A549 (cell line): ENCODE measurements at regions not wholly inside any gene's neighbourhood (a gene's known extent, or its start where the extent isn't known, plus 50 kb on each side); places are given as distances from the start of the nearest gene placed in this dataset.

Source experiments
- ATAC-seq, 2 experiments: fragments of 200-7000 bp in 1 of 2; fragments of >200 bp in 1 of 2; cut with Nextera tagmentation in 1 of 2; cut with Tn5 transposase in 1 of 2; 3 replicates each; pipeline versions ENCODE4 v1.8.0 to v1.9.1; 2018 to 2020; ENCODE audit warnings: mild to moderate bottlenecking in 1 of 2, moderate library complexity in 1 of 2
- CTCF ChIA-PET: fragments of 300-600 bp; sonication (Branson Sonifier 250); formaldehyde crosslinking; extraction: SDS; loops from one replicate; lab custom pipeline; 2021; ENCODE audit warnings: antibody characterized with exemption, inconsistent platforms; lab: Yijun Ruan, JAX
- POLR2A ChIA-PET: fragments of 350-600 bp; formaldehyde crosslinking; extraction: SDS; loops from one replicate; lab custom pipeline; 2021; ENCODE audit warnings: antibody characterized with exemption, inconsistent platforms; lab: Yijun Ruan, JAX
- DNase-seq, 2 experiments: peaks; one replicate each; pipeline versions ENCODE4 v3.0.0 to v3.0.0-alpha.2; 2011 to 2016; ENCODE audit warnings: low read depth in 1 of 2, low spot score in 1 of 2
- FAIRE-seq: peaks from 2 replicates; lab custom pipeline; 2011; peaks lifted over from hg19 to GRCh38; lab: Jason Lieb, UNC
- H3K27ac ChIP-seq, 2 experiments: fragments of >200 bp; sonication (Bioruptor Twin); formaldehyde crosslinking; 3 replicates each; pipeline ENCODE4 v1.5.1; 2016 to 2017
- H3K4me1 ChIP-seq: fragments of >200 bp; sonication (Bioruptor Twin); formaldehyde crosslinking; 3 replicates; pipeline ENCODE4 v1.6.1; 2016
- H3K4me2 ChIP-seq: fragments of >200 bp; sonication (Bioruptor Twin); formaldehyde crosslinking; 3 replicates; pipeline ENCODE4 v1.6.1; 2016
- H3K4me3 ChIP-seq: fragments of >200 bp; sonication (Bioruptor Twin); formaldehyde crosslinking; 3 replicates; pipeline ENCODE4 v1.5.1; 2016
- H3K9me3 ChIP-seq: fragments of >200 bp; sonication (Bioruptor Twin); formaldehyde crosslinking; 3 replicates; pipeline ENCODE4 v1.6.1; 2016
- BHLHE40 ChIP-seq: IDR thresholded peaks from 2 replicates; pipeline ENCODE4 v1.6.1; 2012; ENCODE audit warnings: low read depth, low read length, inconsistent platforms
- CBX2 ChIP-seq: fragments of 200-600 bp; sonication (generic); IDR thresholded peaks from 2 replicates; pipeline ENCODE4 v1.6.1; 2016; ENCODE audit warnings: low read depth, mild to moderate bottlenecking, borderline replicate concordance
- CBX8 ChIP-seq: fragments of 200-600 bp; sonication (generic); IDR thresholded peaks from 2 replicates; pipeline ENCODE4 v1.6.1; 2016
- CHD2 ChIP-seq: fragments of 150-350 bp; IDR thresholded peaks from 2 replicates; pipeline ENCODE4 v1.6.1; 2014; ENCODE audit warnings: low read length; ENCODE audit not compliant: partially characterized antibody
- CHD4 ChIP-seq: fragments of 200-600 bp; sonication (generic); IDR thresholded peaks from 2 replicates; pipeline ENCODE4 v1.6.1; 2016; ENCODE audit warnings: antibody characterized with exemption, mild to moderate bottlenecking, borderline replicate concordance
- CTCF ChIP-seq: fragments of >200 bp; sonication (Bioruptor Twin); formaldehyde crosslinking; IDR thresholded peaks from 3 replicates; pipeline ENCODE4 v1.5.1; 2016
- EHMT2 ChIP-seq: fragments of 200-600 bp; sonication (generic); IDR thresholded peaks from 2 replicates; pipeline ENCODE4 v1.6.1; 2016; ENCODE audit warnings: antibody characterized with exemption, low read depth, mild to moderate bottlenecking, moderate library complexity
- EP300 ChIP-seq, 2 experiments: fragments of >200 bp; sonication (Bioruptor Twin); formaldehyde crosslinking; IDR thresholded peaks; 2 replicates in 1 of 2; 3 replicates in 1 of 2; pipeline ENCODE4 v1.6.1; 2016 to 2017
- FOSB ChIP-seq: fragments of 250-450 bp; sonication (Bioruptor Pico); IDR thresholded peaks from 2 replicates; pipeline ENCODE4 v1.5.0; 2020; ENCODE audit warnings: mild to moderate bottlenecking, moderate library complexity
- GATA3 ChIP-seq: IDR thresholded peaks from 2 replicates; pipeline ENCODE4 v1.6.1; 2012; ENCODE audit warnings: borderline replicate concordance
- HES2 ChIP-seq: fragments of >200 bp; sonication (Bioruptor Twin); formaldehyde crosslinking; IDR thresholded peaks from 2 replicates; pipeline ENCODE4 v1.6.1; 2016
- HEYL ChIP-seq: fragments of 250-450 bp; sonication (Bioruptor Pico); IDR thresholded peaks from 2 replicates; pipeline ENCODE4 v1.8.0; 2021; ENCODE audit warnings: mild to moderate bottlenecking, moderate library complexity
- HOXB13 ChIP-seq: fragments of 250-450 bp; sonication (Bioruptor Pico); IDR thresholded peaks from 2 replicates; pipeline ENCODE4 v1.5.0; 2020; ENCODE audit warnings: low read depth, mild to moderate bottlenecking, moderate library complexity
- HOXB5 ChIP-seq: fragments of 250-450 bp; sonication (Bioruptor Pico); IDR thresholded peaks from 2 replicates; pipeline ENCODE4 v1.5.0; 2020; ENCODE audit warnings: mild to moderate bottlenecking, moderate library complexity
- KDM1A ChIP-seq: fragments of 200-600 bp; sonication (generic); IDR thresholded peaks from 2 replicates; pipeline ENCODE4 v1.6.1; 2016; ENCODE audit warnings: low read depth, mild to moderate bottlenecking
- MAFK ChIP-seq: fragments of 450-650 bp; IDR thresholded peaks from 2 replicates; pipeline ENCODE4 v1.6.1; 2014; ENCODE audit not compliant: partially characterized antibody
- PHF8 ChIP-seq: fragments of 200-600 bp; sonication (generic); IDR thresholded peaks from 2 replicates; pipeline ENCODE4 v1.6.1; 2016; ENCODE audit warnings: low read depth, mild to moderate bottlenecking, antibody characterized with exemption, moderate library complexity, borderline replicate concordance
- POLR2AphosphoS2 ChIP-seq: conservative IDR thresholded peaks from 2 replicates; pipeline ENCODE4 v1.6.1; 2012; ENCODE audit warnings: low read length, improper control_type of control experiment, inconsistent platforms
- RAD21 ChIP-seq, 2 experiments: fragments of >200 bp in 1 of 2; sonication (Bioruptor Twin) in 1 of 2; formaldehyde crosslinking in 1 of 2; IDR thresholded peaks in 1 of 2; conservative IDR thresholded peaks in 1 of 2; 2 replicates in 1 of 2; 3 replicates in 1 of 2; pipeline ENCODE4 v1.6.1; 2012 to 2018; ENCODE audit warnings: inconsistent platforms in 1 of 2
- RARB ChIP-seq: fragments of 250-450 bp; sonication (Bioruptor Pico); IDR thresholded peaks from 2 replicates; pipeline ENCODE4 v1.8.0; 2021; ENCODE audit warnings: mild to moderate bottlenecking, moderate library complexity
- RCOR1 ChIP-seq: fragments of 150-350 bp; IDR thresholded peaks from 2 replicates; pipeline ENCODE4 v1.6.1; 2014; ENCODE audit warnings: antibody characterized with exemption, low read length, low read depth
- SREBF2 ChIP-seq: fragments of 450-650 bp; IDR thresholded peaks from 2 replicates; pipeline ENCODE4 v1.6.1; 2014; ENCODE audit warnings: mild to moderate bottlenecking, moderate library complexity
- TFCP2L1 ChIP-seq: fragments of 250-450 bp; sonication (Bioruptor Pico); IDR thresholded peaks from 2 replicates; pipeline ENCODE4 v1.5.0; 2021; ENCODE audit warnings: mild to moderate bottlenecking
- TP53 ChIP-seq: fragments of 250-450 bp; sonication (Bioruptor Pico); IDR thresholded peaks from 2 replicates; pipeline ENCODE4 v1.5.0; 2021; ENCODE audit warnings: mild to moderate bottlenecking, moderate library complexity
- WGBS: methylation state at CpG from one replicate; pipeline ENCODE4 v1.1.6; 2017; ENCODE audit errors: missing lambda C conversion rate; 5-methylcytosine and 5-hydroxymethylcytosine counted together
- TF ChIP-seq, protein P1 (sequence below): fragments of 250-450 bp; sonication (Bioruptor Pico); IDR thresholded peaks from 2 replicates; pipeline ENCODE4 v1.5.0; 2021; ENCODE audit warnings: mild to moderate bottlenecking, moderate library complexity, borderline replicate concordance
- TF ChIP-seq, protein P2 (sequence below): IDR thresholded peaks from 2 replicates; pipeline ENCODE4 v1.6.1; 2012; ENCODE audit warnings: low read depth, borderline replicate concordance

DNA sequence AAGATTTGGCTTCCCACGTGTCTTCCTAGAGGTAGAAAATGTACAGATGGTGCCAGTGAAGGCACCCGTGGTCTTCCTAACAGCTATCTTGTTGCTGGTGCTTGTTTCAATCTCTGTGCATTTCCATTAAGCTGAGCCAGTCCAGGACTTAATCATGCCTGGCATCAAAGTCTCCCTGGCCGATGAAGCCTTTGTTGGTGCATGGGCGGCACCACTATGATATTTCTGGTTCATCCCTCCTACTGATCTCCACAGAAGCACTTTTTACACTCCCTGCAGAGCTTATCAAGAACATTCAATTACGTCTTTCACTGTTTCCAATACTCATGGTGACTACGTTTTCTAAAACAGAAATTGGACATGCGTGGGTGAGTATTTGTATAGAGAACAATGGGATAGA is 128.4 kb downstream of the TTC8 start (continued):
- no peak for TF ChIP-seq PHF8
- no peak for TF ChIP-seq TP53 (CRISPR knock-in tag)
- TF ChIP-seq, all 56 proteins: peak for 0

DNA sequence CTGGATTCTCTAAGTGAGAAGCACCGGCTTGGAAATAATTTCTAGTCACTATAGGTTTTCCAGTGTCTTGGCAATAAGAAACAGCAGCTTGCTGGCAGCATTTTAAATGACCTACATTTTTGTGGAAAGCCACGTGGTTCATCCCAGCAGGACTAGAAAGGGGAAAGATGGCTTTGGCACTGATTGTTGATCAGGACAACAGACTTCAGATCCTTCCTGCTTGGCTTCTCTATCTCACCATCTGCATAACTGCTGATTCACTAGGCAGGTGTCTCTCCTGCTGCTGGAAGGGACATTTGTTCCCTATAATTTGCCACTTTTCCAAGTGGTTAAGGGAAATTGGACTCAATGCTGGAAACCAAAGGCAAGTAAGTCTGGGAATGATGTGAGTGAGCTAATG is 131.0 kb downstream of the TTC8 start:
- ATAC-seq (no peak), FAIRE-seq (no peak), DNase-seq (no peak)
- H3K9me3 ChIP-seq = peaks cover 19% of the 10 kb centered on the region; the same call in 1 of the 3 replicates
- H3K4me2 ChIP-seq = no peak overlapping the region
- no peak overlapping the region for H3K27ac ChIP-seq
- ChIA-PET CTCF (no interaction called here), POLR2A (no interaction called here)
- H3K4me1 ChIP-seq = no peaks in the 10 kb centered on the region
- H3K4me3 ChIP-seq = no peak overlapping the region
- TF ChIP-seq HEYL (CRISPR knock-in tag) (no peak), MAFK (no peak), POLR2AphosphoS2 (no peak), TFCP2L1 (CRISPR knock-in tag) (no peak), CHD4 (no peak), RAD21 (conservative IDR thresholded peaks at IDR 0.05 in 1 of 2, IDR thresholded peaks at IDR 0.05 in 1 of 2) (no peak), PHF8 (no peak), HES2 (no peak), FOSB (CRISPR knock-in tag) (no peak), HOXB5 (no peak), CHD2 (no peak), GATA3 (no peak), SREBF2 (no peak), CBX2 (no peak)
- TF ChIP-seq, protein P1, sequence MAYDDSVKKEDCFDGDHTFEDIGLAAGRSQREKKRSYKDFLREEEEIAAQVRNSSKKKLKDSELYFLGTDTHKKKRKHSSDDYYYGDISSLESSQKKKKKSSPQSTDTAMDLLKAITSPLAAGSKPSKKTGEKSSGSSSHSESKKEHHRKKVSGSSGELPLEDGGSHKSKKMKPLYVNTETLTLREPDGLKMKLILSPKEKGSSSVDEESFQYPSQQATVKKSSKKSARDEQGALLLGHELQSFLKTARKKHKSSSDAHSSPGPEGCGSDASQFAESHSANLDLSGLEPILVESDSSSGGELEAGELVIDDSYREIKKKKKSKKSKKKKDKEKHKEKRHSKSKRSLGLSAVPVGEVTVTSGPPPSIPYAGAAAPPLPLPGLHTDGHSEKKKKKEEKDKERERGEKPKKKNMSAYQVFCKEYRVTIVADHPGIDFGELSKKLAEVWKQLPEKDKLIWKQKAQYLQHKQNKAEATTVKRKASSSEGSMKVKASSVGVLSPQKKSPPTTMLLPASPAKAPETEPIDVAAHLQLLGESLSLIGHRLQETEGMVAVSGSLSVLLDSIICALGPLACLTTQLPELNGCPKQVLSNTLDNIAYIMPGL (CRISPR knock-in tag) = no peak
- TF ChIP-seq, protein P2, sequence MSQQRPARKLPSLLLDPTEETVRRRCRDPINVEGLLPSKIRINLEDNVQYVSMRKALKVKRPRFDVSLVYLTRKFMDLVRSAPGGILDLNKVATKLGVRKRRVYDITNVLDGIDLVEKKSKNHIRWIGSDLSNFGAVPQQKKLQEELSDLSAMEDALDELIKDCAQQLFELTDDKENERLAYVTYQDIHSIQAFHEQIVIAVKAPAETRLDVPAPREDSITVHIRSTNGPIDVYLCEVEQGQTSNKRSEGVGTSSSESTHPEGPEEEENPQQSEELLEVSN = no peak
- 5% methylated on average over 2 of the region's 2 CpGs for WGBS

- no peaks in the 10 kb centered on the region for H3K4me1 ChIP-seq
- FAIRE-seq = no peak
- no peak overlapping the region for H3K27ac ChIP-seq
- ChIA-PET POLR2A (no interaction called here), CTCF (no interaction called here)
- no peak for ATAC-seq
- TF ChIP-seq EHMT2 (no peak), HOXB13 (CRISPR knock-in tag) (no peak), MAFK (no peak), SREBF2 (no peak), CHD2 (no peak), CBX2 (no peak), RCOR1 (no peak), CHD4 (no peak), BHLHE40 (no peak), KDM1A (no peak), CTCF (no peak), RARB (CRISPR knock-in tag) (no peak), CBX8 (no peak), HOXB5 (no peak), EP300 (IDR thresholded peaks at IDR 0.05) (no peak)
- TF ChIP-seq, protein P2 = no peak
- no peak for DNase-seq
- H3K9me3 ChIP-seq = no peaks in the 10 kb centered on the region
- H3K4me2 ChIP-seq = no peak overlapping the region
- 41% methylated on average over 5 of the region's 5 CpGs for WGBS
- no peak overlapping the region for H3K4me3 ChIP-seq
Measured at GRCh38 chr14:88960496-88960895, 136.0 kb downstream of the TTC8 start.
